ENCODE measurements at regions not wholly inside any gene's neighbourhood (a gene's known extent, or its start where the extent isn't known, plus 50 kb on each side); places are given as distances from the start of the nearest gene placed in this dataset.

DNA sequence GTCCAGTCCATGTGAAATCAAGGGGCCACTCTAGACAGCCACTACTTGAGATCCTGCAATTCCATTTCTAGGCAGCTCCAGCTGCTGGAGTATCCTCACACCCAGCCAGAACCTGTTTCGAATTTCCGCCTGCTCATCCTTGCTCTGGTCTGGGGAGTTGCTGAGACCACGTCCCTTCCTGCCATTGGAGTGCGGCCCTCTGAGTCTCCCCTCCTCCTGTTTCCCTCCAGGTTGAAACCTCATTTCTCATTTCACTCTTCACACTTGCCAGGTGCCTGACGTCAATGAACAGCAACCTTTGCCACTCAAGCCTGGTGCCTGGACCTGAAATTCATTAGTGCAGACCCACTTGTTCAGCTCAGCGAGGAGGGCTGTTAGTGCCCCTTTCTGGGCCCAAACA, 307.5 kb upstream of the SHH start:
- no peak for DNase-seq (ENCODE audit: low read depth in 2 of 3, low spot score in 2 of 3)

DNA sequence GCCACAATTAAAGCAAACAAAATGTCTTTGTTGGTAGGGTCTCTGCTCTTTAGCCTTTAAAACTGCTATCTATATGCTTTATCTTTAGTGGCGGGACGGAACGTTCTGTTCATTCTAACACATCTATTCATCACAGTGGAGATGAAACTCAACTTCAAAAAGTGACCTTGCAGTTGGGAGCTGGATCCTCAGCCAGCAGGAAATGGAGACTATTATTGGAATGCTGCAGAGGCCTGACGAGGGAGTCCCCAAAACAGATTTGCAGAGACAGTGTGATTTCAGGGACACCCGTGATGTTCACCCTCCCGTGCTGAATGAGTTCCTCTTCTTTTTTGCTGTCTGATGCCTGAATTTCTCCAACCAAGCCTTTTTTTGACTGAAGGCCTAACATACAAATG, 306.0 kb upstream of the SHH start:
- no peak for DNase-seq (ENCODE audit: low read depth in 2 of 3, low spot score in 2 of 3)

DNA sequence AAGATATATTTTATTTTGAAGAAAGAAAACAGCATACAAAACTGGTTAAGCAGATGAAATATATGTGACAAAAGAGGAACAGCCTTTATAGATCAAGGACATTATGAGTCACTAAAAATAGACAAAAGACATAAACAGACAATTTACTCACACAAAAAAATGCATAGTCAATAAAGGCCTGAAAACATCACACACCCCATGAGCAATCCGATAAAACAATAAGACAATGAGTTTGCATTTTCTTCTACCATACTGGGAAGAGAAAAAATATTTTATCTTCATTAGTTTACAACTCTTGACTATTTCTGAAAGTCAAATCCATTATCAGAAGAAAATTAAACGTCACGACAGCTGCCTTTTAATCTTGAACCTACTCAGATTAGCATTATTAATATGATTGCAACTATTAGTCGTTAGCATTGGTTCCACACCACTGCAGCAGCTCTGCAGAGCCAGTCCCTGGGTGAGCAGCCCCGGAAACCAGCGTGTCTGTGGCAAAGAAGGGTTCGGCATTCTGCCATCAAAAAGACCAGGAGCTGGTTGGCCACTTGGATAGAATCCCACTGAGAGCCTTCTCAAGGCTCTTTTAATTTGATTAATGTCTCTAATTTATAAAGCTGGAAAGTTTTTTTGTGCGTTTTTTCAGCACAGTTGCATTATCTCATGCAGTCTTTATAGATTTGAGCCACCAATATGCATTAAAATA, 305.4 kb upstream of the SHH start:
- DNase-seq (ENCODE audit: low read depth in 2 of 3, low spot score in 2 of 3): no peak

DNA sequence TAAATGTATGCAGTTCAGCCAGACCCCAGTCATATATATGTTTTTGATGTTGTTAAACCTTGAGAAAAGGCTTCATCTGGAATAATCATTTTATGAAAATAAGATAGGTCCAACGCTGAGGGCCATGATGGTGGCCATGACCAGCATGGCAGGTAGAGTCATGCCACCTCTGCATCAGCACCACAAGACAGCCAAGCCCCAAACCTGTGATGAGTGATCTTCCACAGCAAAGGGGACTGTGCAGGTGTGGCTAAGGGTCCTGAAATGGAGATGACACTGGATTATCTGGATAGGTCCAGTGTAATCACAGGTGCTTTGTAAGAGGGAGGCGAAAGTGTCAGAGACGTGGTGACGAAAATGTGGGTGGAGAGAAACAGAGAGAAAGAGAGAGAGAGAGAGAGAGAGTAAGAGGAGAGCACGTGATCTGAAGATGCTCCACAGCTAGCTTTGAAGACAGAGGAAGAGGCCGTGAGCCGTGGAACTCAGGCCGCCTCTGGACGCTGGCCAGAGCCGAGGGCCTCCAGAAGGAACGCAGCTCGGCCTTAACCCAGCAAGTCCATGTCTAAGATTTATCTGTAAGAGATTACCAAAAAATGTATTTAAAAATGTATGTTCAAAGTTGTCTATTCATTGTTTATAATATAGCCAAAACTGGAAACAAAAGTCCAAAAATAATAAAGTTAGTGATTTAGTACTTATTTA, 304.4 kb upstream of the SHH start:
- no peak for DNase-seq (ENCODE audit: low read depth in 2 of 3, low spot score in 2 of 3)

DNA sequence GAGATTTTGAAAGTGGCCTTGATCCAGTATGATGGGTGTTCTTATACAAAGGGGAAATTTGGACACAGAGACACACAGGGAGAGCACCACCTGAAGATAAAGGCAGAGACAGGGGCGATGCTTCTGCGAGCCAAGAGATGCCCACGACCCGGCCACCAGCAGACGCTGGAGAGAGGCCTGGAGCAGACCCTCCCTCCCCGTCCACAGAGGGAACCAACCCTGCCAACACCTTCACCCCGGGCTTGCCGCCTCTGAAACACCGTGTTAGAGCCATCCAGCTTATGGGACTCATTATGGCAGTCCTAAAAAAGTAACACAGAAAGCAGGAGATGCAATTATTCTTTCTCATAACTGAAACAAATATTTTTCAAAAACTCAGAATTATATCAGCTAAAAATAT, 303.3 kb upstream of the SHH start:
- DNase-seq (ENCODE audit: low read depth in 2 of 3, low spot score in 2 of 3): no peak

DNA sequence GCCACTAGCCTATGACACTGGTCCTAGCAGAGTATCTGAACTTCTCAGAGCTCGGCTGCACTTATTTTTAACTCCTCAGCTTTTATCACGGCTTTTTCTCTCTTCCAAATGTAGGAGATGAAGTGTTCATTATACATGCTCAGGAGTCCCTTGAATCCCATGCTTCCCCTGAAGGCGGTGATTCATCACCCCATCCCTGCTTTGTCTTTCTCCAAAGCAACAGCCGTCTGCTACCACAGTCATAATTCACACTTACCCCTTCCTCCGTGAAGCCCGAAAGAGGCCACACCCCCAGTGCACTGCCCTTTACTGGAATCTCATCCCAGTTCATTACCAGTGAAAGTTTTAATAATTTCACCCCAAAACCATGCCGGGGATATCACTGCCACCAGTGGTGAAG, 301.5 kb upstream of the SHH start:
- no peak for DNase-seq (ENCODE audit: low read depth in 2 of 3, low spot score in 2 of 3)

DNA sequence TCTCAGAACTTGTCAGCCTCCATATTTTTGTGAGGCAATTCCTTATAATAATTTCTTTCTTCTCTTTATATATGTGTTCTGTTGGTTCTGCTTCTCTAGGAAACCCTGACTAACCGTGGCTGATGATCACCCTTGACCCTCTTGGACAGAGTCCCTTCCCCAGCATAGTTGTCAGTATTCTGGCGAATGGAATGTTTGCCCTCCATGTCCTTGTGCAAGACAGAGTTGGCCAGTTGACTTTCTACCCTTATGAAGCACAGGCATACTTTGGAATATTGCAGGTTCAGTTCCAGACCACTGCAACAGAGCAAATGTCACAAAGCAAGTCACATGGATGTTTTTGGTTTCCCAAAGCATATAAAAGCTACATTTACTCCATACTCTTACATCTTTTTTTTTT, 297.7 kb upstream of the SHH start:
- DNase-seq (ENCODE audit: low read depth in 2 of 3, low spot score in 2 of 3): no peak

DNA sequence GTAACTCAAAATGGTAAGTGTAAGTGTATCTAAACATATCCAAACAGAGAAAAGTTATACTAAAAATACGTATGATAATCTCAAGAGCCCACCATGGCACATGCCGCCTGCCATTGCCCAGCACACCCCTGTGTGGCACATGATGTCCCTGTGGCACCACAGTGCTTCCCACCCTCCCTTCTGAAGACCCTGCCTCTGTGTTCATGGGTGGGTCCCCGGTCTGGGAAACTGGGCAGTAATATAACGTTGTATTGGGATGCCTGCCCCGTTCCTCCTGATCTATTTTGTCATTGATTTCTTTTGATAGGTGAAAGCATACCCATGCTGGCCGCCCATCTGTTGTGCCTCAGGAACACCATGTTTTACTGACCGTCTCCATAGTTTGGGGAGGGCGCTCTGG, 296.8 kb upstream of the SHH start:
- DNase-seq (ENCODE audit: low read depth in 2 of 3, low spot score in 2 of 3): no peak

DNA sequence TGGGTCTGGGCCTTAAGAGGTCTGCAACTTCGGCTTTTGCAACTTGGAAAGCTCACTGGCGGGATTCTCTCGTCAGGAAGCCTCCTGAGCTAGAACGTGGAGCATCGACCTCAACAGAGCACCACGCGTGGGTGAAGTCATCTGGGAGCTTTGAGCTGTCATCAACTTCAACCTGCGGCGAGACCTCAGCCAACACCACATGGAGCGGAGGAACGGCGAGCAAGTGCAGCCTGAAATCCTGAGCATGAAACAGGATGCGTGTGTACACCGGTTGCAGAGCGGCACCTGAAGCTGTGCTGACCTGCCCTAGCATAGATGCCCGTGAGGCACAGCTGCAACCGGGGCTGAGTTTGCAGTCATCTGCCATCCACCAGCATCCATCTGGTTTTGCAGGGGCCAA, 295.7 kb upstream of the SHH start:
- no peak for DNase-seq (ENCODE audit: low read depth in 2 of 3, low spot score in 2 of 3)

DNA sequence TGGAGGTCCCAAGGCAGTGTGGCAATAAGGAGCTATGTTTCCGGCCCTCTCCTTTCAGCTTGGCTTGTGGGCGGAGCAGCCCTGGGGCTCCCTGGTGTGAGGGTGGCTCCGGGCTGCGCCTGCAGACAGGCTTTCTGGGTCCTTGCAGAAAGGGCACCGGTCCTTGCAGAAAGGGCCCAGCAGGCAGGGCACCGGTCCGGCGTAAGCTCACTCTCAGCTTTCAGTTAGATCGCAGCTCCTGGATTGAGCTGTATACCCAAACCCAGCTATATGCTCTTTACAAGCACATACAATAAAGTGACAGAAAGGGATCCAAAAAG, 293.8 kb upstream of the SHH start:
- DNase-seq (ENCODE audit: low read depth in 2 of 3, low spot score in 2 of 3): no peak

DNA sequence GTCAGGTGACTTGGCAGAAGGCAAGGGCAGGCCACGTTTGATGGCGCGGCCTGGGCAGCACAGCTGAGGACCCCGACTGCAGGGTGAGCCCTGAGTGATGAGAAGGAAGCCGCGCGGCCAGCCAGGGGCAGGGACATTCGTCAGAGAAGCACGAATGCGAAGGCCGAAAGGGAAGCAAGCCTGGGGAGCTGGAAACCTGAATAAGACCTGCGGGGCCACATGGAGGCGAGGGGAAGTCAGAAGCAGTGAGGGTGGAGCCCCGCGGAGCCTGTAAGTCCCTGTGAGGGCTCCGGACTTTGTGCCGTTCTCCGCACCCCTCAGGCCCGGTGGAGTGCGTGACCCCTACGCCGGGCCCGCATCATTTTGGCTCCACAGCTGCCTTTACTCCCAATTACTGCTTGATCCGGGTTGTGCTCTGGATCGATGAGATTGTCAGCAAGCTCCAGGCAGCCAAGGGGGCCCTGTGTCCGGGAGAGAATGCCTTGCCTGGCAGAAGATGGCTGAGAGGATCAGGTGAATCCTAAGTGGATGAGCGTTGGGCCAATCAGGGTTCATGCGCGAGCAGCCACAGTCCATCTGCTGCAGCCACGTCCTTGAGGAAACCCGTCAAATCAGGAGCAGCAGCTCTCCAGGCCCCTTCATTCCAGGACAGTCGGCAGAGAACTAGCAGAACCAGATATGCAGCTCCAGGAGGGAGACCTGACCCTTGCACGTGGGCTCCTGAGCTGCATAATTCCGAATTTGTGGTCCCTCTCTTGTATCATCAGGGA, 293.3 kb upstream of the SHH start:
- no peak for DNase-seq (ENCODE audit: low read depth in 2 of 3, low spot score in 2 of 3)

DNA sequence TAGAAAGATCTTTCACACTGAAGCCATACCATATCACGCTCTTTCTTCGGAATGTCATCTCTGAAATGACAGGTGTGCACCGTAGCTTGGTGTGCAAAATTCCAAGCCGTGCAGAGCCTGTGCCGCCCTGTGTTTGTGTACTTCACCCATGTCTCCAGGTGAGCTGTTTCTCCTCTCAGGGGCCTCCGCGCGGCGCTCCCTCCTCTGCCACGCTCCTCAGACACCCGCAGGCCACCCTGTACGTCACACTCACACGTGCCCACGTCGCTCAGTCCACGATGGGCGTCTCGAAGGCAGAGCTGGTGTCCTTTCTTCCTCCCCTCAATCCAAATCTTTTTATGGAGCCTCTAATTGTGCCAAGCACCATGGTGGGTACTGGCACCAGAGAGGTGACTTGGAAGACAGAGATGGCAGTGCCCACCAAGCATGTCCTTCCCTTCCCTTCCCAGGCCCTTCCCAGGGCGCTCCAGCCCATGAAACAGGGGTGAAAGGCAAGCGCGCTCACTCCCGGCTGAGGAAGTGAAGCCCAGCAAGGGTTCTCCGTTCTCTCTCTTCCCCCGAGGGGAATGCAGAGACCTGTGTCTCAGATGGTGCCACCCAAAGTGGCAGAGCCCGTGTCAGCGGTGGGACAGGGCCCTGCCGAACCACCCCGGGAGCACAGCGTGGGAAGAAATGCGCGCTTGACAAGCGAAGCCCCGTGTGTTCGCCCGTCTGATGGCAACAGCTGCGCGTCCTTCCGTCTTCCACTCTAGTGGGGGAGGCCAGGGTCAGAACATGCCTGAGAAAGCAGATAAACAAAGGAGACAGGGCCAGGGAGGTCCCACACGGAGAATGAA, 292.5 kb upstream of the SHH start:
- no peak for DNase-seq (ENCODE audit: low read depth in 2 of 3, low spot score in 2 of 3)

DNA sequence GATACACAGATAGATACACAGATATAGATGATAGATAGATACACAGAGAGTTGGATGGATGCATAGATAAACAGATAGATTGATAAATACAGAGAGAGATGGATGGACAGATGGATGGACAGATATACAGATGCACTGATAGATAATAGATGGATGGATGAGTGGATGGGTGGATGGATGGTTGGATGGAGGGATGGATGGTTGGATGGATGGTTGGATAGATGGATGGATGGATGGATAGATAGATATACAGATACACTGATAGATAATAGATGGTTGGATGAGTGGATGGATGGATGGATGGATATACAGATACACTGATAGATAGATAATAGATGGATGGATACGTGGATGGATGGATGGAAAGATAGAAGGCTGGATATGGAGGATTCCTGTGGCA, 290.0 kb upstream of the SHH start:
- DNase-seq (ENCODE audit: low read depth in 2 of 3, low spot score in 2 of 3): no peak

DNA sequence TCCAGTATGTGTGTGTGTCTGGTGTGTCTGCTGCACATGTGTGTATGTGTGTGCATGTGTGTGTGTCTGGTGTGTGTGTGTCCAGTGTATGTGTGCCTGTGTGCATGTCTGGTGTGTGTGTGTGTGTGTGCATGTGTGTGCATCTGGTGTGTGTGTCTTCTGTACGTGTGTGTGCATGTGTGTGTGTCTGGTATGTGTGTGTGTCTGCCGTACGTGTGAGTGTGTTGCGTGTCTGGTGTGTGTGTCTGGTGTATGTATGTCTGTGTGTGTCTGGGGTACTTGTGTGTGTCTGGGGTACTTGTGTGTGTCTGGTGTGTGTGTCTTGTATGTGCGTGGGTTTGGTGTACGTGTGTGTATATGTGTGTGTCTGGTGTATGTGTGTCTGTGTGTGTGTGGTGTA, 289.1 kb upstream of the SHH start:
- no peak for DNase-seq (ENCODE audit: low read depth in 2 of 3, low spot score in 2 of 3)

DNA sequence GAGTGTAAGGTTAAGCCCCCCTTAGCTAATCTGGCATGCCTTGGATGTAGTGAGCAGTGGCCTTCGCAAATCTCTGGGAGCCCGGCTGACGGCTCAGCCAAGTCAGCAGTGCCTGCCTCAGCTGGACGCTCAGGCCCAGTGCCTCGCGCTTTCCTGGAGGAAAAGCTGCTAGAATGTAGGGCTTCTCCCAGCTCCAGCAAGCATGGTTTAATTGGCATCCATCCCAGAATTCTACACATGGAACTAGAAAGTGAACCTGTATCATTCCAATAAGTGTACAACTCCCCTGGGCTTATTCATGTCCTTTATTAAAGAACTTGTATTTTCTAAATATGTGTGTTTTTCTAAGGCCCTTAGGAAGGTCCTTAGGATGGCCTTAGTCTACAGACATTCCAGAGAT, 287.8 kb upstream of the SHH start:
- DNase-seq (ENCODE audit: low read depth in 2 of 3, low spot score in 2 of 3): no peak

DNA sequence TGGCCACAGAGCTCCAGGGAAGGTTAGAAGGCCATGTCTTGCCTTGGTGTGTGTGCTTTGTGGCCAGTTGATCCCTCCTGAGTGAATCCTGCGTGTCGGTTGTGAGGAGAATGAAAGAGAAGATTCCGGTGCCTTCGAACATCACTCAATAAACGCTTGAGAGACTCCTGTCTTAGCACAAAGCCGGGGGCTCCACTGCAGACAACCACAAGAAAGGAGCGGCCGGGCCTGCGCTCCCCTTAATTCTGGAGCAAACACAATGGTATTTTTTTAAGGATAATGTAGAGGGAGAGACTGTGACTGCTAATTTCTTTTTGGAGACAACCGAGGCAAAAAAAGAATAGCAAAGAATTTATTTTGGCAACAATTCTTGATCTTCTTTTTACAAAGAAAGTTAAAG, 286.8 kb upstream of the SHH start:
- DNase-seq (ENCODE audit: low read depth in 2 of 3, low spot score in 2 of 3): no peak

DNA sequence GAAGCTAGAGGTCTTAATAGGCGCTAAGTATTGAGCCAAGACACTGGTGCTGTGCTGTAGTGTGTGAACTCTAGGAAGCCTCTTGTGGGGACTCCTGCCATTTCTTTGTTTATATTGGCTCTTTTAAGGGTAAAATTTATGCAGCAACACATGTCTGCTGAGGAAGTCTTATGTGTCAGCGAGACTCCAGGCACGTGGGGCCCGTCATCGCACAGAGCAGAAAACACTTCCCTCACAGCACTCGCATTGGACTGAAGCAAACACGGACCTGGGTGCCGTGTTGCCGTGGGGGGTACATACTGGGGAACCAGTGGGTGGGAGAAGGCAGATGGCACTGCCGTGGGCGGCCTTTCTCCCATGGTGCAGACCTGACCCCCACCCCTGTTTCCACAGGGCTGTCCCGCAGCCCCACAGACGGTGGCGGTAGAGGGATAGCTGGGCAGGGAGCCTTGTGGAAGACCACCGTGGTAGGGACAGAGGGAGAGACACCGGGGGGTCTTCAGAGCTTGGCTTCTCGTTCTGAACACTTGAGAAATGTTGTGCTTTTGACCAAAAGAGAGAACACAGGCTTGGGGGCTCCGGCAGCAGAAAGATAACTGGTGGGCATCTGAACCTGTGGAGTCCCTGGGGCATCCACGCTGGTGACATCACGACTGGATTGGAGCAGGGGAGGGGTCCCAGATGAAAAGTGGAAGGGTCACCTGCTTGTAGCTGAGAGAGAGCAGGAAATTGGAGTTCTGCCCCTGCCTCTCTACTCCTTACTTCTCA, 284.7 kb upstream of the SHH start:
- no peak for DNase-seq (ENCODE audit: low read depth in 2 of 3, low spot score in 2 of 3)

DNA sequence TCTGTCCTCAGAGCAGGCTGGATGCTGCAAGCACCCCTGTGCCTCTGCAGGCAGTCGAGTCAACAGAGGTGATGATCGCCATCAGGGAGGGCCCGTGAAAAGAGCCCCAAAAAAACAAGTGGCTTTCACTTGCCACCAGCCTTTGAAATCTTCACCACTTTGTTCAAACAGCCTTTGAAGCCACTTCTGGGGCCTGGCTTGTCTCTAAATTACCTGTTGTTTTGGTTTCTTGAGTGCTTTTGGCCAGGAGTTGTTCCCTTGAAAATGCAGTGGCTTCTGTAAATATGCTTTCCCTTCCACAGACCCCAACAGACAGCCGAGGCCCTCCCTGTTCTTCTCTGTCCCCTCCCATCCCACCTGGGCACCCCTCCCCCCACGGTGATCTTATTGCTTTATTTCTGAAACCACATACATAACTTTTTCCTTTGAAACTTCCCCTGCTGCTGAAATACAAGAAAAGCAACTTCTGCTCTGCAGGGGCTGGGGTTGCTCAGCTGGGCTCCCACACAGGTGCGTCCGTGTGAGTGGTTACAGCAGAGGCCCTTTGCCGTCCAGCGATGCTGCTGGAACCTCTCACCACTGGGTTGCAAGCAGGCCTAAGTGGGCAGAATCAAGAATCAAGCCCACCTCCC, 283.8 kb upstream of the SHH start:
- DNase-seq (ENCODE audit: low read depth in 2 of 3, low spot score in 2 of 3): no peak

DNA sequence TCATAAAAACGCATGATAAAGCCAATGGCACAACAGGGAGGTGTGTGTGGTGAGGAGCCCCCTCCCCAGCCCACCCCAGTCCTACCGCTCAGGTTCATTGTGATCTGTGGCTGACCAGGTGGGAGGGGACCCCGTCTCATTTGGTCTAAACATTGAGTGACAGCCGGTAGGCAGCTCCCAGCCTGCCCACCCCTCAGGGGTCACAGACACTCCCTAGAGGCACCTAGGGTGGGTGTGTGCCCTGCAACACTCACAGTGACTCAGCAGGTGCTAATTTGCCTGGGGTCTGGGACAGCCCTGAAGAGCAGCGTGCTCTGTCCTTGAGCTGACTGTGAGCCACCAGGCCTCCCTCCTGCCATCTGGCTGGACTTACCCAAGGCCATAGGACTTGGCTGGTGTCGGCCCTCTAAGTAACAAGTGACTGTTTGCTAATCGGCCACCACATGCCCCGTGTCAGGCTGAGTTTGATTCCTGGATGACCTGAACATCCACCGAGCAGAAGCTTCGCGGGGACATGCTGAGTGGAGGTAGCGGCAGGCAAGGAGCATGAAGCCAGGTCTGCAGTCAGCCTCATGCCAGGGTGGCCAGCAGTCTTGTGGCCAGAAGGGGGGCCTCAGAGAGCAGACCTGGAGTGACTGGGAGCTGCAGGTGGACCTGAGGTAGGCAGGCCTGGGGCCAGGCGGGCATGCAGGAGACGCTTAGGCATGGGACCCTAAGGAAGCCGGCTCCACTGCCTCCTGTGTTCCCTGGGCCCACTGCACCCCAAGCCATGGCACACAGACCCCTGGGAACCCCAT, 282.3 kb upstream of the SHH start:
- no peak for DNase-seq (ENCODE audit: low read depth in 2 of 3, low spot score in 2 of 3)

Data from hematopoietic multipotent progenitor cell (in vitro differentiated cells).